ENCODE measurements at regions not wholly inside any gene's neighbourhood (a gene's known extent, or its start where the extent isn't known, plus 50 kb on each side); places are given as distances from the start of the nearest gene placed in this dataset.

DNA sequence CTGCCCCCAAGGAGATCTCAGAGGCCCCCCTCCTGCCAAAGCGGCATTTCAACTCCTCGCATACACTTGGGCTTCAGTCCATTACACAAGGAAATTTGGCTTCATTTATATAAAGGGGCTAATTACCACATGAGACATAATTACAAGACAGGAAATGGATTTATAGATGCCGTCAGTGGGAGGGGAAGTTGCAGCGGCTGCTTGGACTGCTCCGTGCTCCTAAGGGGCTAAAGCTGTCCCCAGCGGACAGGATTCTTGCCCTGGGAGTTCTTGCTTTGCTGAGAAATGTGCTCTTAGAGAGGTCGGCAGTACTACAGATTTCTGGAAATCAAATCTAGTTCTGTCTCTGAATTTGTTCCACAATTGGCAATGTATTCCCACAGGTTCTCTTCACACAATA is 57.2 kb upstream of the NLK start:
- TF ChIP-seq CTCF (IDR thresholded peaks at IDR 0.05) = no peak
- no peak overlapping the region for H3K27ac Mint-ChIP-seq
- H3K27me3 Mint-ChIP-seq (ENCODE audit: insufficient read depth) = peaks cover 1% of the 10 kb centered on the region; the same call in 1 of the 2 replicates
- no peak overlapping the region for H3K4me3 Mint-ChIP-seq
- H3K9me3 Mint-ChIP-seq = no peaks in the 10 kb centered on the region
- no peak for DNase-seq
- H3K4me1 Mint-ChIP-seq (ENCODE audit: low read depth) = peaks cover 30% of the 10 kb centered on the region
- H3K36me3 Mint-ChIP-seq (ENCODE audit: low read depth) = no peaks in the 10 kb centered on the region

DNA sequence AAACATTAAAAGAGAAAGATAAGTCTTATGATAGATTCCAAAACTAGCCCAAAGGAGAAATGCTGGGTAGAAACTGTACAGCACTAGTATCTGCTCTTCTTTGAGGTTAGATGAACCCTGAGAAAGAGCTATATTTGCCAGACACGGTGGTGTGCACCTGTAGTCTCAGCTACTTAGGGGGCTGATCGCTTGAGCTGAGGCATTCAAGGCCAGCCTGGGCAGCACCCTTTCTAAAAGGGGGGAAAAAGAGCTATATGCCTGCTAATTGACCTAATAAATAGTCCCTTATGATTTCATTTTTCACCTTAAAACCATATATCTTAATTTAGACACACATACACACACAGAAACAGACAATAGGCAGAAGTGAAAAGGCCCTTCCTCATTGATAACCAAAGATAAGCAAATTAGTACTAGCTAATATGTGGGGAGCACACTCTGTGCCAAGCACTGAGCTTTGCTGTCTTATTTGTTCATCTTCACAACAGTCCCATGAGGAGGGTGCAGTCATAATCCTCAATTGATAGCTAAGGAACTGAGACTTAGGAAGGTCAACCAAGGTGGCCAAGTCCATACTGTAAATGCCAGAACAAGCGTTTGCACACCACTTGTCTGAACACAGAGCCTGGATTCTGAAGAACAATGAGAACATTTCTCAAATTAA is 56.6 kb upstream of the NLK start:
- H3K4me3 Mint-ChIP-seq = no peak overlapping the region

GRCh38 chr17:27986805-27987684 is 55.4 kb upstream of the NLK start:
- no peak for DNase-seq
- Mint-ChIP-seq H3K27ac (no peak overlapping the region), H3K4me1 (ENCODE audit: low read depth) (peaks cover 20% of the 10 kb centered on the region)

More for the DNA sequence above, 56.6 kb upstream of the NLK start:
- no peak for TF ChIP-seq CTCF (IDR thresholded peaks at IDR 0.05)
- Mint-ChIP-seq H3K27me3 (ENCODE audit: insufficient read depth) (peaks cover 3% of the 10 kb centered on the region), H3K27ac (no peak overlapping the region), H3K4me1 (ENCODE audit: low read depth) (peaks cover 25% of the 10 kb centered on the region), H3K9me3 (no peaks in the 10 kb centered on the region), H3K36me3 (ENCODE audit: low read depth) (no peaks in the 10 kb centered on the region)
- no peak for DNase-seq

DNA sequence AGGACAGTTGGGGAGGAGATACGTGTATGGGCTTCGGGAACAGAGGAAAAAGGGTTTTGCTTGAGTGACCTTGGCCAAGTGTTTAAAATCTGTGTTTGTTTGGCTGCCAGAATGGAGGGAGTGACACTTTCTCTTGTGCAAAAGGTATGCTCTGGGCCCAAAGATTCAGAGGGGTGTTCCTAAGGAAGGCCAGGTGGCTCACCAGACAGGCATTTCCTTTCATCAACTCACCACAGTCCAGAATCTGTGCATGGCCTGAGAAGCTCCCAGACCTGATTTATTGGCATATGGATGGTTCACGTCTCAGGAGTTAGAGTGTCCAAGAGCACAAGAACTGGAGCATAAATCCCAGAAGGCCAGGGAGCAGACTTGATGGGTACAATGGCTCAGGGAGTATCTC is 53.4 kb upstream of the NLK start:
- TF ChIP-seq CTCF (IDR thresholded peaks at IDR 0.05) = no peak
- Mint-ChIP-seq H3K36me3 (ENCODE audit: low read depth) (no peaks in the 10 kb centered on the region), H3K4me3 (no peak overlapping the region), H3K27me3 (ENCODE audit: insufficient read depth) (peaks cover 3% of the 10 kb centered on the region), H3K9me3 (no peaks in the 10 kb centered on the region), H3K27ac (no peak overlapping the region), H3K4me1 (ENCODE audit: low read depth) (peaks cover 20% of the 10 kb centered on the region)
- no peak for DNase-seq

More at GRCh38 chr17:27986805-27987684, 55.4 kb upstream of the NLK start:
- H3K36me3 Mint-ChIP-seq (ENCODE audit: low read depth) = no peaks in the 10 kb centered on the region
- no peaks in the 10 kb centered on the region for H3K9me3 Mint-ChIP-seq
- peaks cover 3% of the 10 kb centered on the region for H3K27me3 Mint-ChIP-seq (ENCODE audit: insufficient read depth)
- H3K4me3 Mint-ChIP-seq = no peak overlapping the region
- no peak for TF ChIP-seq CTCF (IDR thresholded peaks at IDR 0.05)

DNA sequence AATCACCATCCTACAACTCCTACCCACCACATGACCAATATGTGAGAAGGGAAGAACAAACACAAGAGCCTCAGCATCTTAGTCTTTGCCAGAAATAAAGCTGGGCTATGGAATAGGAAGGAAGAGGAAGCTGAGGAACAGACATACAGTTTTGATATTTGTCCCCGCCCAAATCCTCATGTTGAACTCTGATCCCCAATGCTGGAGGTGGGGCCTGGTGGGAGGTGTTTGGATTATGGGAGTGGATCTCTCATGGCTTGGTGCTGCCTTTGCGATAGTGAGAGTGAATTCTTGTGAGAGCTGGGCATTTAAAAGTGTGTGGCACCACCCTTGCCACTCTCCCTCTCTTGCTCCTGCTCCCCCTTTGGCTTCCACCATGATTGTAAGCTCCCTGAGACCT is 52.4 kb upstream of the NLK start:
- no peaks in the 10 kb centered on the region for H3K36me3 Mint-ChIP-seq (ENCODE audit: low read depth)
- no peak for TF ChIP-seq CTCF (IDR thresholded peaks at IDR 0.05)
- peaks cover 3% of the 10 kb centered on the region for H3K27me3 Mint-ChIP-seq (ENCODE audit: insufficient read depth)
- H3K4me3 Mint-ChIP-seq = no peak overlapping the region
- H3K9me3 Mint-ChIP-seq = no peaks in the 10 kb centered on the region
- peaks cover 18% of the 10 kb centered on the region for H3K4me1 Mint-ChIP-seq (ENCODE audit: low read depth)
- no peak for DNase-seq
- no peak overlapping the region for H3K27ac Mint-ChIP-seq

Data from HFFc6 (cell line).